GM19328 (cell line): ENCODE measurements at regions not wholly inside any gene's neighbourhood (a gene's known extent, or its start where the extent isn't known, plus 50 kb on each side); places are given as distances from the start of the nearest gene placed in this dataset.
"Not testable (repeated sequence)": the region's sequence is repeated elsewhere in the genome, so short reads cannot be mapped to it uniquely, and the experiment has no call there.

Source experiments
- ATAC-seq: cut with Tn5 transposase; IDR thresholded peaks from one replicate; pipeline ENCODE4 v1.9.1; 2021; ENCODE audit warnings: mild to moderate bottlenecking, moderate library complexity; ENCODE audit not compliant: unreplicated experiment

GRCh38 chr6:104519566-104519965 lies 340.2 kb downstream of the HACE1 start:
- no peak for ATAC-seq

- ATAC-seq = no peak
Observed at GRCh38 chr6:104509355-104509754, 350.4 kb downstream of the HACE1 start.

- no peak for ATAC-seq
Observed at GRCh38 chr6:104506429-104506828, 353.3 kb downstream of the HACE1 start.

- ATAC-seq = no peak
Observed at GRCh38 chr6:104505838-104506237, 353.9 kb downstream of the HACE1 start.

- no peak for ATAC-seq
Observed at GRCh38 chr6:104500265-104500664, 359.5 kb downstream of the HACE1 start.

- ATAC-seq = no peak
Observed at GRCh38 chr6:104486035-104486434, 373.7 kb downstream of the HACE1 start.

- ATAC-seq = no peak
Observed at GRCh38 chr6:104484626-104485025, 375.1 kb downstream of the HACE1 start.

- no peak for ATAC-seq
Observed at GRCh38 chr6:104484191-104484590, 375.5 kb downstream of the HACE1 start.

- no peak for ATAC-seq
Observed at GRCh38 chr6:104483225-104483834, 376.4 kb downstream of the HACE1 start.

GRCh38 chr6:104477569-104477968 lies 382.1 kb downstream of the HACE1 start:
- ATAC-seq = no peak

GRCh38 chr6:104473021-104473429 lies 386.7 kb downstream of the HACE1 start:
- no peak for ATAC-seq

GRCh38 chr6:104472021-104472901 lies 387.5 kb downstream of the HACE1 start:
- no peak for ATAC-seq

GRCh38 chr6:104466306-104466705 lies 393.4 kb downstream of the HACE1 start:
- no peak for ATAC-seq

GRCh38 chr6:104462811-104463599 lies 396.7 kb downstream of the HACE1 start:
- no peak for ATAC-seq

GRCh38 chr6:104460738-104461483 lies 398.8 kb downstream of the HACE1 start:
- ATAC-seq = no peak

- no peak for ATAC-seq
Observed at GRCh38 chr6:104459543-104459942, 400.2 kb downstream of the HACE1 start.

GRCh38 chr6:104449918-104450317 lies 409.8 kb downstream of the HACE1 start:
- no peak for ATAC-seq

GRCh38 chr6:104446101-104447080 lies 413.3 kb downstream of the HACE1 start:
- ATAC-seq = not testable (repeated sequence)

- no peak for ATAC-seq
Observed at GRCh38 chr6:104434519-104434918, 425.2 kb downstream of the HACE1 start.

- ATAC-seq = no peak
Observed at GRCh38 chr6:104431096-104431495, 428.6 kb downstream of the HACE1 start.
